ENCODE measurements at regions not wholly inside any gene's neighbourhood (a gene's known extent, or its start where the extent isn't known, plus 50 kb on each side); places are given as distances from the start of the nearest gene placed in this dataset.

DNA sequence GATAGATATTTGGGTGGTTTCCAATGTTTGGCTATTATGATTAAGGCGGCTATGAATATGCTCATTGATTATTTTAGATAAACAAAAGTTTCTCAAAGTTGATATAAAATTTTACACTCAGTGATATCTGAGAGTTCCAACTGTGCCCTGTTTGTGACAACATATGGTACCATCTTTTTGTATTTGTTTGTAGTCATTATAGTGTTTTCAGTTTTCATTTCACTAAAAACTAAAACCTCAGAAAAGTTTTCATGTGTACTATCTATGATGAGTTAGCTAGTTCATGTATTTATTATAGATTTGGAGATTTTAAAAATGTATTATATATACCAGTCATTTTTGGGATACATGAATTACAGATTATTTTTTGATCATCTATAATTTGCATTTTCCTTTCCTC is 1111.4 kb downstream of the CDH18 start:
- ATAC-seq (no peak), DNase-seq (no peak)
- intact Hi-C loops (cut with DNase I) = no loop called here

DNA sequence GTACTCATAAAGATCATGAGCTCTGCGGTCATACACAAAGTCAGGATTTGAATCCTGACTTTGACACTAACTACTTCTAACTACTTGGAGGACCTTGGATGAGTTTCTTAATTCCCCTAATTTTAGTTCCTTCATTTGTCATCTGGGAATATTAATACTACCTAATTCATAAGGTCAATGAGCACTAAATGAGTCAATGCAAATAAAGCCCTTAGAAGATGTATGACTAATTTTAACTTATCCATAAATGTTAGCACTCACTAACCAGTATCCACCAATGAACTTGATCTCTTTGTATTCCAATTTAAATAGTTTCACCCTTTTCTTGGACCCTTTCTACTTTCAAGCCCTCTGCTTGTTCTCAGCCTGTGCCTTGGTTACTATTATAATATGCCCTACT is 1106.4 kb downstream of the CDH18 start:
- no peak for DNase-seq
- ATAC-seq = no peak
- intact Hi-C loops (cut with DNase I) = no loop called here

GRCh38 chr5:18882154-18882553 is 1105.8 kb downstream of the CDH18 start:
- intact Hi-C loops (cut with DNase I) = no loop called here
- DNase-seq (no peak), ATAC-seq (no peak)

DNA sequence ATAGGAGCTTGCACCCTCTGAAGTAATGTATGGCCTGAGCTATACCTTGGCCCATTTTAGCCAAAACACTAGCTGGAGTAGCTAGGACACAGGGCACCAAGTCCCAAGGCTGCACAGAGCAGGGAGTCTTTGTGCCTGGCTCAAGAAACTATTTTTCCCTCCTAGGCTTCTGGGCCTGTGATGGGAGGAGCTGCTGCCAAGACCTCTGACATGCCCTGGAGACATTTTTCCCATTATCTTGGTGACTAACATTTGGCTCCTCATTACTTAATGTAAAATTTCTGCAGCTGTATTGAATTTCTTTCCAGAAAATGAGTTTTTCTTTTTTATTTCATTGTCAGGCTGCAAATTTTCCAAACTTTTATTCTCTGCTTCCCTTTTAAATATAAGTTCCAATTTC is 1099.2 kb downstream of the CDH18 start:
- intact Hi-C loops (cut with DNase I) = no loop called here
- DNase-seq (no peak), ATAC-seq (no peak)

- intact Hi-C loops (cut with DNase I) = no loop called here
Measured at GRCh38 chr5:18900644-18901043, 1087.4 kb downstream of the CDH18 start.

DNA sequence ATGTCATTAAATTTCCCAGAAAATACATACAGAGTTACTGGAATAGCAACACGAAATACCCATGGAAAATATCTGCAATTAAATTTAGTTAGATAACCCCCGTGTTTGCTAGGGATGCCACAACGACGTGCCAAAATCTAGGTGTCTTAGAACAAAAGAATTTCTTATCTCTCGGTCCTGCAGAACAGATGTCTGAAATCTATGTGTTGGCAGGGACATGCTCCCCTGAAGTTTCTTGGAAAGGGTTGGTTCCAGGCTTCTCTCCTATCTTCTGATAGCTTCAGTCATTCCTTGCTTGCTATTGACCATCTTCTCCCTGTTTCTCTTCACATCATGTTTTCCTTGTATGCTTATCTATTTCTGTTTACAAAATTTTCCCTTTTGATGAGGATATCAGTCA is 1067.0 kb downstream of the CDH18 start:
- ATAC-seq = no peak
- no peak for DNase-seq
- intact Hi-C loops (cut with DNase I) = no loop called here

More at GRCh38 chr5:18900644-18901043, 1087.4 kb downstream of the CDH18 start:
- ATAC-seq (no peak), DNase-seq (no peak)

DNA sequence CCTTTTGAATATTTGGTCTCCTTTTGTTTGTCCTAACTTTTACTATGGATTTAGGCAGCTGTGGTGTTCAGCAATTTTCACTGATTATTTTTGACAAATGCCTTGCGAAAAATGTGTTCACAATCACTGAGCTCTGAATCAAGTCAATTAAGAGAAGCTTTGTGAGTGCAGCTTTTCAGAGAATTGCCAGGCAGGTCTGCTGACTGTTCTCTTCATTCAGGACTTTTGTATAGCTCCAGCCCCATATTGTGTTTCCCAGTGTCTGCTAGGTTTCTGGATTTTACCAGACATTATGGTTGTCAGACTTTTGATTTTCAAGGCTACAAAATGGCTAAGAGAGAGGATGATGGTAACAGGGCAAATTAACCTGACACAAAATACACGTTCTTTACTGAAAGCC is 1055.9 kb downstream of the CDH18 start:
- intact Hi-C loops (cut with DNase I) = no loop called here
- no peak for DNase-seq
- ATAC-seq = no peak

GRCh38 chr5:18944771-18945170 is 1043.2 kb downstream of the CDH18 start:
- DNase-seq (no peak), ATAC-seq (no peak)
- intact Hi-C loops (cut with DNase I) = no loop called here

GRCh38 chr5:18954239-18954638 is 1033.8 kb downstream of the CDH18 start:
- DNase-seq = no peak
- intact Hi-C loops (cut with DNase I) = no loop called here
- ATAC-seq = no peak

DNA sequence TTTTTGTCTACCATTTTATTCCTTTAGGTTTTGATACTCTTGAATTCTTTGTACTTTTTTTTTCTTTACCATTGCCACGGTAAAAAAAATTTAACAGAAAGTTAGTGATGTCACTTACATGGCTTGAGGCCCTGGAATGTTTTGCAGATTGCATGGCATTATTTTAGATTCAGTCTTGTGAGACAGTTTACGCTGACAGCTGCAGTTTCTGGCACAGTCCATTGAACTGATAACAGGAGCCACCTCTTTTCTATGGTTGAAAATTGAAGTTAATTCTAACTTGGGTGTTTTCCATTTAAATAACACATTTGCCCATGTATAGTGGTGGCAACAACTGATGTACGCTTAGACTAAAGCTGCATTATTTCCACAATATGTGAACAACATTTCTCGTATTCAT is 1028.5 kb downstream of the CDH18 start:
- intact Hi-C loops (cut with DNase I) = no loop called here
- DNase-seq = no peak
- ATAC-seq = no peak

- no peak for ATAC-seq
- no peak for DNase-seq
- intact Hi-C loops (cut with DNase I) = no loop called here
Measured at GRCh38 chr5:18961234-18961633, 1026.8 kb downstream of the CDH18 start.

GRCh38 chr5:18965893-18966292 is 1022.1 kb downstream of the CDH18 start:
- intact Hi-C loops (cut with DNase I) = no loop called here
- DNase-seq = no peak
- no peak for ATAC-seq

- DNase-seq (no peak), ATAC-seq (no peak)
- intact Hi-C loops (cut with DNase I) = no loop called here
Measured at GRCh38 chr5:18967637-18968036, 1020.4 kb downstream of the CDH18 start.

- ATAC-seq = no peak
- intact Hi-C loops (cut with DNase I) = no loop called here
- no peak for DNase-seq
Measured at GRCh38 chr5:18968966-18969365, 1019.0 kb downstream of the CDH18 start.

GRCh38 chr5:18970000-18970399 is 1018.0 kb downstream of the CDH18 start:
- intact Hi-C loops (cut with DNase I) = no loop called here
- DNase-seq (no peak), ATAC-seq (no peak)

DNA sequence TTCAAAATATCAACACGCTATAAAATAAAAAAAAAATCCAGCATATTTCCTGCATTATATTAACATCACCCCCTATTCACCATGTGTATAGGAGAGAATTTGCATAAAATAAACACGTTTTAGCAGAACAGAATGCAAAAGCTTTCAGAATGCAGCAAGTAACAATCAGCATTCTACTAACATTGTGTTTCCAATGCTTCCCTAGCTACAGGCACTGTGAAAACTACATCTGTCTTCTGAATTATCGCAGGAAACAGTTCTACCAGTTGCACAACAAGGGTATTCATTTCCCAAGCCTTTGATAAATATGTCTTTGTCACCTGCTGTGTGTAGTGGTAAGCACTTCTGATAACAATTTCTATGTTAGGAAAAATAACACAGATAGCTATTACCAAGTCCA is 1015.8 kb downstream of the CDH18 start:
- intact Hi-C loops (cut with DNase I) = no loop called here
- no peak for DNase-seq
- no peak for ATAC-seq

GRCh38 chr5:18975624-18976023 is 1012.4 kb downstream of the CDH18 start:
- intact Hi-C loops (cut with DNase I) = no loop called here
- ATAC-seq = no peak
- no peak for DNase-seq

DNA sequence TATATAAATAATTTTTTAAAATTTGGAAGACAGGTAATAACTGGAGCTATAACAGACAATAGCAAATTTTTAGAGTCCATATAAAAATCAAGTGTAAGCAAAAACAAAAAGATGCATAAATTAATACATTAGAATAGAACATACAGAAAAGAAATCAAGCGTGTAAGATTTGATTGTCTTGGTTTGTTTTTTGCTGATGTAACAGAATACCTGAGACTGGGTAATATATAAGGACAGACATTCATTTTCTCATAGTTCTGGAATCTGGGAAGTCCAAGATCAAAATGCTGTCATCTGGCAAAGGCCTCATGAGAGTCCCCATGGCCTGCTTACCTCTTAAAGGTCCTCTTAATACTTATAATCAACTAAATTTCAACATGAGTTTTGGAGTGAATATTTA is 1010.1 kb downstream of the CDH18 start:
- DNase-seq (no peak), ATAC-seq (no peak)
- intact Hi-C loops (cut with DNase I) = no loop called here

GRCh38 chr5:18984559-18985080 is 1003.4 kb downstream of the CDH18 start:
- intact Hi-C loops (cut with DNase I) = no loop called here
- DNase-seq (no peak), ATAC-seq (no peak)

DNA sequence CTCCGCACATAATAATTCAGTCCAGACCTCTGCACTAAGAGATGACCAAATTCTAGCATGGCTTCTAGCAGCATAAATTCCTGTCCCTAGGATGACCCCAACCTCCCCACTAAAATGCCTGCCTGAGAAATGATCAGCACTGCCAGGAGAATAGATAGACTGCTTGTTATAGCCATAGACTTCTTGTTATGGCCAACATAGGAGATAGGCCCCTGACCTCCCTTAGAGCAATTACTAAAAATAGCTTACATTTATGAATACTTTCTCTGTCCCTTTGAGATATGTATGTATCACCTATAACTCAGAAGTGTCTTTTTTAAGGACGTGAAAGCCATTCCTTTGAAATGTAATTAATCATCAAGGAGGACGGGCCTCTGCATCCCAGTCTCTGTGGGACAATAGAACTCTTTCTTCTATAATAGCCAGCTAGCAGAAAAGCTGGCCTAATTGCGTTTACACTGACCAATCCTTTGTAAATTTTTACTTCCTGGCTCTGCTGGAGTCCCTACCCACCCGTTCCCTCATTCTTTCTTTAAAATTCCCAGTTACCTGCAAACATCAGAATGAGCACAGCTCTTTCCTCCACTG is 1002.7 kb downstream of the CDH18 start:
- ATAC-seq (no peak), DNase-seq (no peak)
- intact Hi-C loops (cut with DNase I) = no loop called here

GRCh38 chr5:18987101-18987500 is 1000.9 kb downstream of the CDH18 start:
- intact Hi-C loops (cut with DNase I) = no loop called here
- ATAC-seq (no peak), DNase-seq (no peak)

- intact Hi-C loops (cut with DNase I) = no loop called here
- no peak for ATAC-seq
Measured at GRCh38 chr5:18990852-18991251, 997.1 kb downstream of the CDH18 start.

More at GRCh38 chr5:18990852-18991251, 997.1 kb downstream of the CDH18 start:
- DNase-seq = no peak
